ENCODE measurements at regions not wholly inside any gene's neighbourhood (a gene's known extent, or its start where the extent isn't known, plus 50 kb on each side); places are given as distances from the start of the nearest gene placed in this dataset.

GRCh38 chr18:73647391-73647790, 500.2 kb downstream of the FBXO15 start:
- no peak for DNase-seq (ENCODE audit: low read depth)

GRCh38 chr18:73646772-73647171, 500.9 kb downstream of the FBXO15 start:
- peak; percentile 79 for DNase-seq (ENCODE audit: low read depth)

- no peak for DNase-seq (ENCODE audit: low read depth)
Measured at GRCh38 chr18:73646196-73646595, 501.4 kb downstream of the FBXO15 start.

DNA sequence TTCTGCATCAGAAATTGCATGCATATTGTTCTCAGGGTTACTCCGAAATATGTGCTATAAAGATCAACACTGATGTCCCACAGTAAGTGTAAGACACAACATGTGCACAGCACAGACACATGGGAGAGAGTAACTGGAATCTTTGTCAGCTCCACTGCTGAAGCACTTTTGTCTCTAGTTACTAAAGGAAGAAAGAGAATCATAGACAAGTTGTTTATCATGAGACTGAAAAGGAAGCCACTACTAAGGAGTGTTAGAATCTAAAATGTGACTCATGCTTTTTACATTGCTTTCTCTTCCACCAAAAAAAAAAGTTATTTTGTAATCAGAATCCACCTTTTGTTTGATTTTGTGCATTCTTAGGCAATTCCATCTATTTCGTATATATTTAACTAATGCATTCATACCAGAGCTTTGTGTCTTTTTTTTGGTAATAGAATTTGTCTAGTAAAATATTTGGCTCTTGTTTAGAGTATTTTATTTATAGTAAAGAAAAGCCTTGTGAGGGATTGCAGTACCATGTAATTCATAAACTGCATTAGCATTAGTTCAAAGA, 502.4 kb downstream of the FBXO15 start:
- peak; percentile 39 for DNase-seq (ENCODE audit: low read depth)

DNA sequence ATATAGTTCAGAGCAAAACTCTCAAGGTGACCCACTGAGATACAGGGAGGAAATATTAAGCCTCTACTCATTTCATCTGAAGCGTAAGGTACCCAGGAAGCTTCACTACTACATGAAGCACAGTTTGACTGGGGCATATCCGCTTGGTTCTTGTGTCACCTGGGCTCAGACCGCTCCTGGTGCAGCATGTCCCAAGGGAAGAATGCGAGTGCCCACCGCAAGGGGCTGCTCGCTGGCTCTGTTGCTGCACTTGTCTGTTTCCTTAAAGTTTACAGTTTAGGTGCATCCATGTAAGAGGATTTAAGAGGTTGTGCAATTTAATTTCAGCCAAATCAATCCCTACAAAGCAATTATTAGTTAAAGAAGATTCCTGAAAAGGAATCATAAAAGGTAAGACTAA, 507.8 kb downstream of the FBXO15 start:
- DNase-seq (ENCODE audit: low read depth) = no peak

DNA sequence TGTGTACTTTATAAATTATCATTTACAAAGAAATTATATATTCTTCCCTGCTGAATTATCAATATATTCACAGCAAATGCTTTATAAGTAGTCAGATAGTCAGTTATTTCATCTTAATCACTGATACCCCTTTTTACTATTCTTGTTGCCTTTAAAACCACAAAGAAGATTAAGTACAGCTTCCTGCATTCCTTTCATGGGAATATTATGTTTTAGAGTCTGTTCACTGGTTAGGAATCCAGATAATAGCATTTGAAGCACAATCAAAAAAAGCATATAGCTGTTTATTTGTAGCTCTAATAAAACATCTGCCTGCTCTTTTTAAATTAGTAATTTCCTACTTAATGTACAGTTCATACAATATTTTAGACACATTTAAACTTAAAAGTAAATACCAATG, 508.9 kb downstream of the FBXO15 start:
- DNase-seq (ENCODE audit: low read depth) = peak; percentile 57

GRCh38 chr18:73636355-73636754, 511.3 kb downstream of the FBXO15 start:
- no peak for DNase-seq (ENCODE audit: low read depth)

- no peak for DNase-seq (ENCODE audit: low read depth)
Measured at GRCh38 chr18:73626859-73627258, 520.8 kb downstream of the FBXO15 start.

GRCh38 chr18:73626221-73626620, 521.4 kb downstream of the FBXO15 start:
- no peak for DNase-seq (ENCODE audit: low read depth)

DNA sequence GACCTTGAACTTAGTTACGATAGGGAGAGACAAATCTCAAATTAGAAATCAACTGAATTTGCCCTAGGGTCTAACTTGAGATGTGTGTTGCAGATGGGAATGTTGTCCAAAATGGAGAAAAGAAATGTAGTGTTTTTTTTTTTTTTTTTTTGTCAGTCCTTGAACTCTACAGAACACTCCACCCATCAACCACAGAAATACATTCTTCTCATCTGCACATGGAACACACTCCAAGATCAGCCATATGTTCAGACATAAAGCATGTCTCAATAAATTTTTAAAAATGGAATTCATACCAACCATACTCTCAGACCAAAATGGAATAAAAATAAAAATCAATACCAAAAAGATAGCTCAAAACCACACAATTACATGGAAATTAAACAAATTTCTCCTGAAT, 526.5 kb downstream of the FBXO15 start:
- no peak for DNase-seq (ENCODE audit: low read depth)

DNA sequence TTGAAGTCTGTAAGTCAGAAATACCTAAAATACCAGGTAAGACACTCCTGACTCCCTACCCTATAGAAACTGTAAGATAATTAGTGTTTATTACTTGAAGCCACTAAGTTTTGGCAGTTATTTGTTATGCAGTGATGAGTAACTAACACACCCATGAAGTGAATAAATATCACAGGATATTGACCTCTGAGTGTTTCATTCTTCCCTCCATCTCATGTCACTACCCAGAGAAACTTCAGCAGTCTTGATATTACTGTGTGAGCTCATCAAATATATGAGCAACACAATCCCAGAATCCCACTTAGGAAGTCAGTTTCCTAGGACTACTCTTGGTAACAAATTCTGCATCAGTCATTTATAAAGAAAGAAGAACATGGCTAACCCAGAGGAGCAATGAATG, 529.7 kb downstream of the FBXO15 start:
- DNase-seq (ENCODE audit: low read depth) = no peak

DNA sequence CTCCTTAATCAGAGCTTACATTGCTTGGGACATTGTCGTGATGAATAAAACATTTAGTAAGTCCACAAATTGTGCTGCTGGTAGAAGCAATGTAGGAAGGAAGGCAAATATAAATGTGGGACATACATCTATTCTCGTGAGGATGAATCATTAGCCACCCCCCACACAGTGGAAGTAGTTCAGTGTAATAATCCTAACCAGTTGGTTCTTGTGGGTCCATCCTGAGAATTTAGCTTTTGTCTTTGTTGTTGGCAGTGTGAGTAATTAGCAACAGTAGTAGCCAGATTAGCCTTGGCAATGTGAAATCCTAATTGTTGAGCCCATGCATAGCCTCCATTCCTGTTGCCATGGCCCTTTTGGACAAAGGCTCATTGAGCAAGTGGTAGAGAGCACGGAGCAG, 532.1 kb downstream of the FBXO15 start:
- peak; percentile 62 for DNase-seq (ENCODE audit: low read depth)

GRCh38 chr18:73614812-73615211, 532.8 kb downstream of the FBXO15 start:
- peak; percentile 98 for DNase-seq (ENCODE audit: low read depth)

DNA sequence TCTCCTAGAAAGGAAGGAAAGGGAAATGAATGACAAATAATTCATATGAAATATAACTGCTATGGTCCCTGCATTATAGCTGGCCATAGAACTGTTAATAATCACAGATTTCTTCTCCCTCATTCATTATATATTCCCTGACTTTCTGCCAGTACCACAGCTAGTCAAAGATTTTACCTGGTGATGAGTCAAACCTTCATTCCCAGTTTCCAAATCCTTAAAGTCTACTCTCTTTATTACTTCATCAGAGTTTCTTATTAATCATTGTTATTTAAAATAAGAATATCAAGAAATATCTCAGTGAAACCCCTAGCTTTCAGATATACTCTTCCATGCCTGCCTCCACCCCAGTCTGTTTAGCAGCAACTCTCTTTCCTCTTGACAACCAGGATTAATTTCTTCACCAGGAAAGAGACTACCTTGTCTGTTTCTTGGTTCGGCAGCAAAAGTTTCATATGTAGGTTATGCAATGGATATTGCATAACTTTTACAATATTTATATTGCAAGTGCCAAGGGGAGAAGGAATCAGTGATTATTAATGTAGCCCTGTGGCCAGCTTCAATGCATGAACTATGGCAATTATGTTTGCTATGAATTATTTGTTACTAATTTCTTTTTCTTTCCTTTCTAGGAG, 533.8 kb downstream of the FBXO15 start:
- no peak for DNase-seq (ENCODE audit: low read depth)

DNA sequence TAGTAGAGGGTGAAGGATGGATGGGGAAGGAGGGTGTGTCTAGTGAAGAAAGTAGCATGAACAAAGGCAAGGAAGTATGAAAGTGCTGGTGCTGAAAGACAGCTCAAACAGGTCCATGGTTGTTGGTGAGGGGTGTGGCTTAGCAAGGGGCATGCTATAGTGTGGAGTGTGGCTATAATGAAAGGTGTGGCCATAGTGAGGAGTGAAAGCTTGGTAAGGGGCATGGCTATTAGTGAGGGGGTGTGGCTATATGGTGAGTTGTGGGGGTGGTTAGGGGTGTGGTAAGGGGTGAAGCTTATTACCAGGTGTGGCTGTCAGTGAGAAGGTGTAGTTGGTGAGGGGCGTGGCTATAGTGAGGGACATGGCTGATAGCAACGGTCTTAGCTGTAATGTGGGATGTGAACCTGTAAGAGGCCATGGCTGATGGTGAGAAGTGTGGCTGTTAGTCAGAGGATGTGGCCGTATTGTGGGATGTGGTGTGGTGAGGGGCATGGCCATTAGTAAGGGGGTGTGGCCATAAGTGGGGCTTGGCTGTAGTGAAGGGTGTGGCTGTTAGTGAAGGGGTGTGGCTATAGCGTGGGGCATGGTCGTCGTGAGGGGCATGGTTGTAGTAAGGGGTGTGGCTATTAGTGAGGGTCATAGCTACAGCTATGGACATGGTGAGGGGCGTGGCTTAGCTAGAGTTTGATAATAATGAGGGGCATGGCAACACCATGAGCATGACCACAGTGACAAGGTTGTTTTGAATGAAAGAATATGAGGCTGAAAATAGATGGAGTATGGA, 549.6 kb downstream of the FBXO15 start:
- peak; percentile 72 for DNase-seq (ENCODE audit: low read depth)

GRCh38 chr18:73594749-73595148, 552.9 kb downstream of the FBXO15 start:
- DNase-seq (ENCODE audit: low read depth) = no peak

DNA sequence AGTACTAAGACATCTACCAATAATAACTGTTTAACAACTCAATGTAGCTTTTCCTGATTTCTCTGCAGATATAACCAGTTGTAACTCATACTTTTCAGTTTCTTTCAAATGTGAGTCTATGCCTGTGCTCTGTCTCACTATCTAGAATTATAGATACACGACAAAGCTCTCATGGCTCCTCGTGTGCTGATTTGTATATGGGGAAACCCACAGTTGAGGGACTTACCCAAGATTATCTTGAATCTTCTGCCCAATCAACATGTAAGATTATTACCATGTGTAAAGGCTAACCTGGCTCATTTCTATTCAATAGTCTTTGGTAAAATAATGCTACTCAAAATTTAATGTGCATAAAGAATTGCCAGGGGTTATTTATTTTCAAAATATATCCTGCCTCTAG, 554.4 kb downstream of the FBXO15 start:
- no peak for DNase-seq (ENCODE audit: low read depth)

- DNase-seq (ENCODE audit: low read depth) = no peak
Measured at GRCh38 chr18:73590950-73591349, 556.7 kb downstream of the FBXO15 start.

DNA sequence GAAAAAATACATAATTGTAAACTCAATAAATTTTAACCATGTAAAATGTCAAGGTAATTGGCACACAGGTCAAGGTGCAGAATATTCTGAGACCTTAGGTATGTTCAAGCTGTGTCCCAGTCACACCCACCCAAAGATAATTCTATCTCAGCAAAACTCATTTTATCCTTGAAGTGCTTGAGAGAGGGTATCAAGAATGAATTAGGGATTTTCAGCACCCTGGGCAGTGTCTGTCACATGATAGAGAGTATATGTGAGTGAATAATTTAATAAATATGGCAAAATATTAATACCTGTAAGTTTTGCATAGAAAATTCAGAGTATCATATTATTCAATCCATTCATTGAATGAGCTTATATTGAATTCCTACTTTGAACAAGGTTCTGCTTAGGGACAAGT, 567.9 kb downstream of the FBXO15 start:
- no peak for DNase-seq (ENCODE audit: low read depth)

- no peak for DNase-seq (ENCODE audit: low read depth)
Measured at GRCh38 chr18:73577365-73577764, 570.3 kb downstream of the FBXO15 start.

DNA sequence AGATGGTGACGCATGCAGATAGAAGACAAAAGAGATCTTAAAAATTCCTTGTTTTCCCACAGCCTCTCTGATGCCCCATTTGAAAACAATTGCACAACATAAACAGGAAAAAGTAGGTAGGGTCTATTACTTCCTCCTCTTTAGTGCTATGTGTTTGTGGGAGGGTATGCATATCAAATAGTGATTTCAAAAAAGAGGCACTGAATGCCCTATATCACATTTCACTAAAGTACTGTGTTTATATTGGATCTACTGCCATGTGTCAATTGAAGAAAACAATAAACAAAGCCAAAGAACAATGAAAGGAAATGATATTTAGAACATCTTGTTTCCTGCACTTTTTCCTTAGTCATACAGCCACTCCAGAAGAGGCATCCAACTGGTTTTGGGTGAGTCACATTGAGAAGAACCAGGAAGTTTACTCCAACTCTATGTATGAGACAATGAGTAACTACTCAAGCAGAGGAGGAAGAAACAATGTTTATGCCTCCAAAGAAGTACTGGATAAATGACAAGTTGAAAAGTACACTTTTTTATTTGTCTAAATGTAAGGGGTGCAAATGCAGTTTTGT, 583.6 kb downstream of the FBXO15 start:
- peak; percentile 85 for DNase-seq (ENCODE audit: low read depth)

GRCh38 chr18:73563345-73563744, 584.3 kb downstream of the FBXO15 start:
- peak; percentile 37 for DNase-seq (ENCODE audit: low read depth)
